ENCODE measurements at regions not wholly inside any gene's neighbourhood (a gene's known extent, or its start where the extent isn't known, plus 50 kb on each side); places are given as distances from the start of the nearest gene placed in this dataset.

DNA sequence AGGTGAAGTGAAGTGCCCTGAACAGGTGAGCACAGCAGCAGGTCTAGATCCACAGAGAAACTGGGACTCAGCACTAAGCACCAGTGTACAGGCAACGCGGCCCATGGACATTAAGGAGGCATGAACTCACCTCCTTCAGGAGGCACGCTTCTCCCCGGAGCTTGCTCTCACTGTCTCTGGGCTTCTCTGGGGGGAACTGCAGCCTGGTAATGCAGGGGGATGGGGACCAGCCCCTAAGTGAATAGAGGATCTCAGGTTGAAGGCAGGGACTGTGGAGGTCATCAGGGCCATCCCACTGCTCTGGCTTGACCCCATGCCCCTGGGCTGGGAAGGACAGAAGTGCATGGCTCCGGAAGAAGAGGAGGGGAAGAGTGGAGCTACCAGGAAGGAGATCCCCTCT, 495.6 kb upstream of the B3GAT1 start:
- no peak for DNase-seq (ENCODE audit: low read depth)

DNA sequence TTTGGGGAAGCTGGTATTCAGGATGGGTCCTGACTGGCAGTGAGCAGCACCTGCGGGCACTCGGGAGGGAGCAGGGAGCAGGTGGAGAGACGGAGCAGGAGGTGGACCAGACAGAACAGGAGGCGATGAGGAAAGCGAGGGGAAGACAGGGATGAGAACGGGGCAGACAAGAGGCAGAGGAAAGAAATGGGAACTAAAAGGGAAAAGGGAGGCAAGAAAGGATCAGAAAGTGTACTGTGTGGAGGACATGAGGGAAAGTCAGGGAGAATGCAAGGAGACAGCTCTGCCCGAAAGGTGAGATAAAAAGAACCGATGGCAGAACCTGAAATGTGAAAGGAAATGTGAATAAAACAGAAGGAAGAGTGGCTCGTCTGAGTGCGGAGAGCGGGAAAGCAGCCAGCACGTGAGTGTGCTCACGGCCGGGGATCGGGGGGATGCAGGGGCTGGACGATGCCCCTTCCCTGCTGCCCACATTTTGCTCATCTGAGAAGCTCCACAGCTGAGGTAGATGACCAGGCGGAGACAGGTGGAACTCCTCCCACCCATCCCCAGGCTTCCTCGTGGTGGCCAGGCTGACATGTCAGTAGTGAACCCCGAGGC, 494.4 kb upstream of the B3GAT1 start:
- DNase-seq (ENCODE audit: low read depth): no peak

DNA sequence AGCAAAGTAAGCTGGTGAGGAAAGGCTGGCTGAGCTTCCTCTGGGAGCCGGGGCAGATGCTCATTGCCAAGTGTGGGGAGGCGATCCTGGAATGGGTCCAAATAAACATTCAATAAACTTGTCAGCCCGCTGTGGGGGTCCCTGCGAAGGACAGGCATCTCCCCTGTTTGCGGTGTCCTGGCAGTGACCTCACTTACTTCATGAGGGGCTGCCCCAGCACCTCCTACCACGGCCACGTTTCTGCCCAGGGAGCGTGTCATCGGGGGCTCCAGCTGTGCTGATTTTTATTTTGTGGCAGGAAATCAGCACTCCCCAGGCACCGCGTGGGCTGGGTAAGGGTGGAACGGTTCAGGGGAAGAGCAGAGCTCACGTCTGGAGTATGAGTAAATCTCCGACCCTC, 493.9 kb upstream of the B3GAT1 start:
- DNase-seq (ENCODE audit: low read depth): no peak

DNA sequence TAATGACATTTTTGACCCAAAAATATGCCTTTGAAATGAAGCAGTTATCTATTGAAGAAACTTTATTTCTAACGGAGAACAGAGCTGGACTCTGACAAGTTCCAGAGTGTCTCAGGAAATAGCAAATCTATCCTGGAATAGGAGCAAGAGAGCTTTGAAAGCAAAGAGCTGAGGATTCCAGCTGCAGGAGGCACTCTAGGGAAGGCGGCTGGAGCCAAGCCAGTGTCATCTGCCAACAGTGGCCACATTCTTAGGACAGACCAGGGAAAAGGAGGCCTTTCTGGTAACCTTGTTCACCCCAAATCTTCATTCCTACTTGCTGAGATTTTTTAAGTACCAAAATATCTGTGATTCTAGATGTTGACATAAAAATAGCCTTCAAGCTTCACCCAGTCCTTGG, 493.5 kb upstream of the B3GAT1 start:
- no peak for DNase-seq (ENCODE audit: low read depth)

DNA sequence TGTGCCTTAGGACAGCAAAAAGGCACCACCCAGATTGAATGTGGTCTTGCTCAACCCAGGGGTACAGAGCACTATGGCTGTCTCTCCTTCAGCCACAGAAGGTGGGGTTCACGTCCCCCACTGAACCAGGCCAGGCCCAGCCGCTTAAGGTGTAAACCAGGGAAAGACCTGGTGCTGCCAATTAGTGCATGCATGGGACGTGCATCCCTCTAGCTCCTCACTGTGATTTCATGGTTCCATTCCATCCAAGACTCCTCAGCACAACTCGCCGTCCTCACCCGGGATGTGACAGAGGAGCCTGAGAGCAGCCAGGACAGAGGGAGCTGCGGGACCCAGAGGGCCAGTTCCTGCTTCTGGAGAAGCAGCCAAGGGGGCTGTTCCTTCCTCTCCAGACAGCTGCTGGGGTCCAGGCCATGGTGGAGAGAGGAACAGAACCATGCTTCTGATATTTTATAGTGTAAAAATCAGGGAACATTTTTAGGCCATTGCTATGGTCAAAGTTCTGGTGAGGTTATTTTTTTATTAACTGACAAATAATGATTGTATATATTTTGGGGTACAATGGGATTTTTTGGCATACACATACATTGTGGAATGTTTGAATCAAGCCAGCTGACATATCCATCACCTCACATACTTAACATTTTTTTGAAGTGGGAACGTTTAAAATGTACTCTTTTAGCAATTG, 492.2 kb upstream of the B3GAT1 start:
- DNase-seq (ENCODE audit: low read depth): no peak

DNA sequence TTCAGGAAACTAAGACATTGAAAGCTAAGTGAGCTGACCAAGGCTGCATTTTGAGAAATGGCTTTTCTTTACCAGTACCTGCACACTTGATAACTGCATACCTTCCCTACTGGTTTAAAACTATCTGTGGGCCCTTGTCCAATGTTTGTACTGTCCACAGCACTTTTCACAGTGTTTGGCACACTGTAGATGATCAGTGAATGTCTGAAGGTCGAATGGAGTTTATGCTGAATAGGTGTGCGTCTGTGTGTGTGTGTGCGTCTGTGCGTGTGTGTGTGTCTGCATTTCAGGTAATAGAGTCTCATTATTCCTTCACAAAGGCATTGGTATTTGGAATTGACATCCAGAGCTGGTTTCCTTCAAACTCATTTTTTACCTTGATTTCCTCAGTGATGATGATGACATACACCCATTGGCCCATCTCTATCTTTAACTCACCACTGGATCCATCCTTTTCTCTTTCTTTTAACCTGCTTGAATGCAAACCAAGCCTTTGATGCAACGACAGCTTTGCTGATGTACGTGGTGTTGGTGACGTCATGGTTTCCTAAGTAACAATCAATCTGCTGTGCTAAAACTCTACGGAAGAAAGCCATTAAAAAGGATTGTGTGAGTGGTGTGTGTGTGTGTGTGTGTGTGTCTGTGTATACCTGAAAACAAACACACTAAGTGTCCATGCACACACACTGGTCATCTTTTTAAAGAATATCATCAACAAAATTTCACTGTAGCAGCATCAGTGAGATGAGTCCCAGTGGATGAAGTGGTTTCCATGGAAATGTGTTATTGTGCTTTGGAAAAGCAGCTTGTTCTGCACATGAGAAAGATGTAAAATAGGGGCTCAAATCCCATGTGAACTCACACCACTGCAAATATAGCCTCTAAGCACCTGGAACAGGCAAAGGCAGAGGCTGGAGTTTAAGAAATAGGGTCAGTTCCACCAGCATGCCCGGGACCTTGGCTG, 490.2 kb upstream of the B3GAT1 start:
- no peak for DNase-seq (ENCODE audit: low read depth)

DNA sequence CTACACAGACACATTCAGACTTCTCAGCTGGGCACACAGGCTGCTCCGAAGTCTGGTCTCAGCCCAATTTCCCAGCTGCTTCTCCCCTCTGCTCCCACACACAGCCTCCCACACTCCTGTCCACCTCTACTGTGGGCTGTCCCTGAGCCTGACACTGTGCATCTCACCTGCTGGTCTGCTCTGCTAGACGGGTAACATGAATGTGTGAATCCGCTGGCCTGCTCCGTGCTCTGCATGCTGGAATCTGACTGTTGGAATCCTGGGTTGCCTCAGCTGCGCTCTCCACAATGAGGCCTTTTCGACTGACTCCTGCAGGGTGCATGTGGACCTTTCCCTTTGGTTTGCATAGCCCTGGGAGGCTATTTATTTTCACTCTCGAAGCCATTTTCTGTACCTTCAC, 489.5 kb upstream of the B3GAT1 start:
- DNase-seq (ENCODE audit: low read depth): no peak

DNA sequence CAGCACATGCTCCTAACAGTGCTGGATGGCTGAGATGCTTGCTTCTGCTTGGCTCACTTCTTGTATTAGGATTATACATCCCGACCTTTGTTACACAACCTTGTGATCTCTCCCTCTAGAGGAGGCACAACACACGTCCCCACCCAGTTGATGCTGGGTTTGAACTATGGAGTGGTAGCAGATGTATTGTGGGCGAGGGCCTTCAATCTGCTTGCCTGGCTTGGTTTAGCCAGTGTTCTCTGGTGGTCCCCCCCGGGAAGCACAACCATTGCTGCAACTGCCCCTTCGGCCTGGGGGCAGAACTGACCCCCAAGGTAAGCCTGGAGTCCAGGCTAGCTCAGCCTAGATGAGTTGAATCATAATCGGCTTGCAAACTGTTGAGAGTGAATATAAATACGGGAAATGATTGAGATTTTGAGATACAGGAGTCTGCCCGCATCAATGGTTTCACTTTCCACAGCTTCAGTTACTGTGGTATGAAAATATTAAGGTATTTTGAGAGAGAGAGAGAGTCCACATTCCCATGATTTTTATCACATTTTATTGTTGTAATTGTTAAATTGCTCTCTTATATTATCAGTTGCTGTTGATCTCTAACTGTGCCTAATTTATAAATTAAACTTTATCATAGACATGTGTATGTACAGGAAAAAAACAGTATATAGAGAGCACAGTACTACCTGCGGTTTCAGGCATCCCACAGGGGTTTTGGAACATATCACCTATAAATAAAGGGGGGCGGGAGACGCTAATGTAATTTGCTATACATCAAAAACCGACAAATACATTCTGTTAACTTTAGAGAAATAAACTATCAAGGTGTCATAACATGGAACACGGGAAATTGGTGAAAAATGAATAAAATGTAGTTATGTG, 482.0 kb upstream of the B3GAT1 start:
- DNase-seq (ENCODE audit: low read depth): no peak

DNA sequence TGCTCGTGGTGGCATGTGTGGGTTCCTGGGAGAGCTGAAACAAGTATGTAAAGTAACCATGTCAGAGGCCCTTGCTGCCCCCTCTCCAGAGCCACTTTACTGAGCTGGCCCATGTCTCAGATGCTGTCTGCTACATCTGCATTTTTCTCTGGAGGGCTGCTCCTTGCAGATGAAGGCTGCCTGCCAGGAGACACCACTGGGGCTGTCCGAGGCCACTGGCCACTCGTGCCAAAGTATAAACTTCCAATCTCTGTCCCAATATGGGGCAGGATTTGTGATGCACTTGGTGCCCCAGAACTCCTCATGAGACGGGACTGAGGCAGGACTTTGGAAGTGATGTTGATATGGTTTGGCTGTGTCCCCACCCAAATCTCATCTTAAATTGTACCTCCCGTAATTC, 478.4 kb upstream of the B3GAT1 start:
- DNase-seq (ENCODE audit: low read depth): no peak

DNA sequence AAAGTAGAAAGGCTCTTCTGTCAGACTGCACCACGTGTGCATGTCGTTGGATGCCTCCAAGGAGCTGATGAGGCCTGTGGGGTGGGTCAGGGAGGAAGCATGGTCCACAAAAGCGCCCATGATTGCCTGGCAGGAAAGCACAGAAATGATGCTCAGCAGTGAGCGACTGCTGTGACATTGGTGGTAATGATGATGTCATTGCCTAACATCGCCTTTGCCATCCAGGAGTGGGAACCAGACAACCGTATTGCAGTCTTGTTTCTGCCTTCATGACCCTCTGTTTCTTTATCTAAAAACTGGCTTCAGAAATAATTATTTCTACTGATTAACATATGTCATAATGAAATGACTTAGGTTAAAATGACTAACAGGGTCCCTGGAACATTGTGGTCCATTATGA, 477.8 kb upstream of the B3GAT1 start:
- no peak for DNase-seq (ENCODE audit: low read depth)

DNA sequence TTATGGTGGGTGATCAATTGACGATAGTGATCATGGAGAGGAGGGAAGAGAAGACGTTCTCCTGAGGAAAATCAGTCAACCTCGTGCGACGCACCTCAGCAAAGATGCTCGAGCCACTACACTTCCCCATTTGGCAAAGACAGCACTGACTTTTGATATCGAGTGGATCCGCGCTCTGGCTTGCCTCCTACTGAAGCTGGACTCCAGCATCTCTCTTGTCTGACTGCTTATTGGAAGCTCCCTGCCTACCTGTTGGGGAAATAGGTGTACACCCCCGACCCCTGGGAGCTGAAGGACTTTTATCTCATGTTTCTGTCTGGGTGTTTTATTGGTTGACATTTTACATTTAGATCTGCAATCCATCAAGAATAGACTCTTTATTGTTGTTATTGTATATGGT, 476.8 kb upstream of the B3GAT1 start:
- no peak for DNase-seq (ENCODE audit: low read depth)

DNA sequence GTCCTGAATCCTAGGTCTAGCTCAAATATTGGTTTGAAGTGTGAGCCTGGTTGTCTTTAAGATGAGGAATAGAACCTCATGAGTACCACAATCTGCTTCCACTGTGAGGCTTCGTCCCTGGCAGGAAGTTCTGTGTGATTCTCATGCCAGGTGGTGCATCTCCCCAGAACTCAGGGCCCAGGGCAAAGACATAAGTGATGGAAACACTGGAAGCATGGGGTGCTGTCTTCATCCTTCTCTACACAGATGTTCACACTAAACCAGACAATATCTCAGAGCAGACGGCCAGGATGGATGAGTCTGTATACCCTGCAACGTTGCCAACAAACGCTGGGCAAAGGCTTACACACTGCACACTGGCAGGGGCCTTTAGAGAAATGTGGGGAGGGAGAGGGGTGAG, 475.9 kb upstream of the B3GAT1 start:
- DNase-seq (ENCODE audit: low read depth): no peak

DNA sequence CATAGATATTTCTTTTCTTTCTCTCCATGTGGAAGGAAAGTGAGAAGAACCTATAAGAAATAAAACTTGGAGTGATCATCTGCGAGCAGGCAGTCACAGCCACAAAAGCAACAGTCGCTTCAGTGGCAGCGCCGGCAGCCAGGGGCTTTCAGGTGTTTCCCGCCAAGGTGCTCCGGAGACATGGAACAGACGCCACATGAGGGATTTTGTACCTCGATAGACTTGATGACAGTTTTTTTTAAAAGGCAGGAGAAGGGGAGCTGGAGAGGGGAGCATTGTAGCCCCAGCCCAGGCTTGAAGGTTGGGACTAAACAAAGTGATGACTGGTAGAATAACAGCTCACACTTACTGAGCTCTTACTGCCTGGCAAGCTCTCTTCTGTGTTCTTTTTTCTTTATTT, 471.4 kb upstream of the B3GAT1 start:
- DNase-seq (ENCODE audit: low read depth): no peak

DNA sequence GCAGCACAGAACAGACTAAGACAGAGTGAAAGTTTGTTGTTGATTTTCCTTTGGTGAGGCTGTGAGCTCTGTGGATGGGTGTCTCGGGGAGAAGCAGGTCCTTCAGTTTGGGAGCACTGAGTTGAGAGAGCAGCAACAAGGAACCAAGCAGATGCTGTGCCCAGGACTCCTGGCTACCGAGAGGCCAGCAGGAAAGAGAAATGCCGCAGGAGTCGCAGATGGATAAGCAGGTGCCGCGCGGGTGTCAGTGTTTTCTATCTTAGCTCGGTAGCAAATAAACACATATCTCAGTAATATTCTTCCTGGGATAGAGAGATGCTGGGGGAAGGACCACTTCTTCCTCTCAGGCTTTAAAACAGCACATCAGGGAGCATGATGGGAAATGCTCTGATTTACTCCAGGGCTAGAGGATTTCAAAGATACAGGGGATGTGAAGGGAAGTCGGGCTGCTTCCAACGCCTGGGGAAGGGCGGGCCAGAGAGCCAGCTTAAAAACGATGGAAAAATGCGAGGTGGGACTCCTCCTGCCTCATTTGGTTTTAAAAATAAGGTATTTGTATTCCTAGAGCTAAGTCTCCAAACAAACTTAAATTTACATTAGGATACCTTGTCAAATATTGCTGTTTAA, 470.7 kb upstream of the B3GAT1 start:
- no peak for DNase-seq (ENCODE audit: low read depth)

DNA sequence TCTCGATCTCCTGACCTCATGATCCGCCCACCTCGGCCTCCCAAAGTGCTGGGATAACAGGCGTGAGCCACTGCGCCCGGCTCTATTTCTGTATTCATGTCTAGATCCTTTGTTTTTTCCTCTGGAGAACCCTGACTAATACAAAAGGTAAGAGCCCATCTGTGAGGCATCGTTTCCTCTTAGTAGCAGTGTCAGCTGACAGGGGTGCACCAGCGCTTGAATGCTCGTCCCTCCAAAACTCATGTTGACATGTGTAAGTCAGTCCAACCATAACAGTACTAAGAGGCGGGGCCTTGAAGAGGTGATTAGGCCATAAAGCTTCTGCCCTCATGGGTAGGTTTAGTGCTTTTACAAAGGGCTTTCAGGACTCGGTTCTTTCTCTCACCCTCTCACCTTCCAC, 470.1 kb upstream of the B3GAT1 start:
- DNase-seq (ENCODE audit: low read depth): no peak

DNA sequence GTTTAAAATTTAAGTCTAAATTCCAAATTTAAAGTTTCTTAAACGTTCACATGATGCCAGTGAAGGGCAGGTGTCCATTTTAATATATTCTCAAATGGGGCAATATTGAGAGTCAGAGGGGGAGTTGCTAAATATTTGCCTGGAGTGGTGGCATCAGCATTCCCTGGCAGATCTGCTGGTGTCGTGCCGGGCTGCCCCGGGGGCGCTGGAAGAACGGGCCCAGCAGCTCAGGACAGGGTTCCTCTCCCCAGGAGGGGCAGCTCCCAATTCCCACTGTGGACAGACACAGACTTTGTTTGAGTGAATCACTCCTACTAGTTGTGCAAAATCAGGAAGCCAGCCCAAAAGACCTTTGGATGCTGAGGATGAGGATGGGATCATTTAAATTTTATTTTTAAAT, 468.7 kb upstream of the B3GAT1 start:
- DNase-seq (ENCODE audit: low read depth): no peak

DNA sequence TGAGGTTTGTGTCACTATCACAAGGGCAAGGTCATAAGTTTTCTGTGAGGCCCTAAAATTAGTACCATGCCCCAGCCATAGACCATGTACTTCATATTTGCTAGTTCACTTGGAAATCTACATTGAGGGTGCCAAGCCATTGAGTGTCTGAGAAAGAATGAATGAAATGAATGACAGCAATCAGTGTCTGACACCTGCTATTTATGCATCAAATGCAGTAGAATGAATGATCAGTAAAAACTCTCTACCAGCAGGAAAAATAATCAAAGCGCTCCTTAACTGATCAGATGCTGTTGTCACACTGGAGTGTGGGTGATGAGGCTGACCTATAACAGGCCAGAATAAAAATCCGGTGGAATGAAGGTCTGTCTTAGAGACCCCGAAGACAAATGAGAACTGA, 467.9 kb upstream of the B3GAT1 start:
- no peak for DNase-seq (ENCODE audit: low read depth)

DNA sequence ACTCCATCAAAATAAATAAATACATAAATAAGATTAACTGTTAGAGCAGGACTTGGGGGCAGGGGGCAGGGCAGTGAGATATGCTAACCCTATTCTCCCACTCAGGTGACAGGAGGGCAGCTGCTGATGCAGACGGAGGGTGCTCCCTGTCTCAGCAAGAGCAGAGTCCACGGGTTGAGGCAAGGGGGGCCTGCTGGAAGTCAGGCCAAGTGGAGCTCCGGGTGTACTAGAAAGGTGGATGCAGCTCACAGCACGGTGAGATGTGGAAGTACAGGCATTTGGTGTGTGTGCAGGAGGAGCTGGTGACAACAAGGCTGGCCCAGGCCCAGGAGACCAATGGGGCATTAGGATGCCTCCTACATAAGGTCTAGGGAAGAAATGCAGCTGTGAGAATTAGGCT, 467.3 kb upstream of the B3GAT1 start:
- no peak for DNase-seq (ENCODE audit: low read depth)

DNA sequence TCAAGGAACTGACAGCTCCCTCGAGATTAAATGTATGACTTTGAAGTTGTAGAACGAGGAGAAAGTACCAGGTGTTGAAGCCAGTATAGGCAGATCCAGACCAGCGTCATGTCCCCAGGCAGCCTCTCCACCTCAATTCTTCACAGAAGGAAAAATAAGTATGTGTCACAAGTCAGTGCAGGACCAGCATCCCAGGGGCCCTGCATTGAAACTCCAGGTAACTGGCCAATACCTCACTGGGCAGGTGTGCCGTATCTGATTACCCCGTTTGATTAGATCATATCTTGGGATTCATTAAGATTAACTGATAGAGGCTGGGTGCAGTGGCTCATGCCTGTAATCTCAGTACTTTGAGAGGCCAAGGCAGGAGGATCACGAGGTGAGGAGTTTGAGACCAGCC, 466.7 kb upstream of the B3GAT1 start:
- no peak for DNase-seq (ENCODE audit: low read depth)

DNA sequence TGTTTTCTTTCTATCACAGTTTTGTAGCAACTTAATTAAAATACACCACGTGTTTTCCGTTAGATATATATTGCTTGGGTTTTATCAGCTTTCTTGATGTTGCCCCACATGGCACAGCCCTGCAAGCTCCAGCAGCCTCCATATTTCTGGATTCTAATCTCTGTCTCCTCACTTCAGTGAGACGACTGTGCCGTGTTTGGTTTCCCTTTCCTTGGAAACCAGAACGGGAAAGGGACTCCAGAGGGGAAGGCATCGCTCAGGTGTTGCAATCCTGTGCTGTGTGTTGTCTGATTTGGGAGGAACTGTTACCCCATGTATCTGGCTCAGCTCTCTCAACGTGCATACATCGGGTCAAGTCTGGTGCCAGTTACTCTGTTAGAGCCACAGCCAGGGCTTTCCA, 464.2 kb upstream of the B3GAT1 start:
- DNase-seq (ENCODE audit: low read depth): no peak

DNA sequence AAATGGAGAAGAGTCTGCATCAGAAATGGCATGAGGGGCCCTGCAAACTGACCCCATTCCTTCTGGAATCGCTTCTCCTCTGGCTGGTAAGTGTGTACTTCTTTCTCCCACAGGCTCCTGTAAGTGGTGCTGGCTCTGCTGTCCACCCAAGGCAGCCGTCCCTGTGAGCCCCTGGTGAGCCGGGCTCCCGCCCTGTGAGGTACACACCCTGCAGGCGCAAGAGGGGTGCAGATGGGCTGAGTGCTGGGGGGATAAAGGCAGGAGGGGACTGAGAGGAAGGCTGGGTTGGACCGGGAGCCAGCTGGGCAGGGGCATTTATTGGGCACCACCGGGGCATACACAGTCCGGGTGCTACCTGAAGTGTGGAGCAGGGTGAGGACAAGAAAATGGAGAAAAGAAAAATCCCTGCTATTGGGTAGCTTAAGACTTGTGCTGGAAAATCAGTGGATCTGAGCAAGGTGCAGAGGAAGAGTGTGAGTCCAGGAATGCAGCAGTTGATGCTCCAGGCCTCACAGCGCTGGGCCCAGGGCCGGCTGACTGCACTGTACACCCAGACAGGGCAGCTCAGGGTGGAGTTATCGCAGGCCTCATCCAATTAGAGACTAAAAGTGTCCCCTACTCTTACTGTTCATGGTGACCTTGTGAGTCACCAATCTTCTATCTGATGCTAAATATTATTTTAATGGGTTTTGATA, 455.1 kb upstream of the B3GAT1 start:
- no peak for DNase-seq (ENCODE audit: low read depth)

Data from fibroblast of the conjunctiva (primary cell).